HCT116 (cell line): ENCODE measurements at regions not wholly inside any gene's neighbourhood (a gene's known extent, or its start where the extent isn't known, plus 50 kb on each side); places are given as distances from the start of the nearest gene placed in this dataset.

ENCODE experiments used
- ATAC-seq: fragments of 200-7000 bp; cut with Tn5 transposase; 2 replicates; pipeline ENCODE4 v1.9.1; 2020; ENCODE audit warnings: mild to moderate bottlenecking, moderate library complexity
- BruUV-seq: library from RNA; stranded (reverse); fragments of 400-500 nt; replicated peaks from 2 replicates; lab custom pipeline; 2021; lab: Mats Ljungman, UMichigan
- CTCF ChIA-PET: fragments of 300-600 bp; sonication (Branson Sonifier 250); formaldehyde crosslinking; loops from one replicate; lab custom pipeline; 2021; ENCODE audit warnings: antibody characterized with exemption; lab: Charles Lee
- POLR2A ChIA-PET: fragments of 300-600, 350-600 bp; sonication (Branson Sonifier 250); formaldehyde crosslinking; loops from one replicate; lab custom pipeline; 2021; ENCODE audit warnings: antibody characterized with exemption; lab: Charles Lee
- RAD21 ChIA-PET, 2 experiments: fragments of 300-600 bp; sonication (Branson Sonifier 250); formaldehyde crosslinking; loops; one replicate each; lab custom pipeline; 2023; ENCODE audit warnings: low total read pairs in 2 of 2; ENCODE audit not compliant: uncharacterized antibody in 2 of 2, unreplicated experiment in 2 of 2, low non-redundant PET in 1 of 2; lab: Charles Lee
- DNase-seq: peaks from one replicate; pipeline ENCODE4 v3.0.0-alpha.2; 2010; ENCODE audit warnings: low read depth, low spot score
- H2AFZ ChIP-seq: fragments of 200-600 bp; shearing (Covaris generic), sonication (generic); 2 replicates; pipeline ENCODE4 v1.6.1; 2017; ENCODE audit warnings: low read depth, mixed run types, mixed read lengths, antibody characterized with exemption, low read length; ENCODE audit not compliant: poor library complexity, severe bottlenecking
- H3K27ac ChIP-seq: 2 replicates; pipeline ENCODE4 v1.5.1; 2012; ENCODE audit warnings: low read depth, low read length
- H3K27me3 ChIP-seq: fragments of 200-600 bp; sonication (generic); 2 replicates; pipeline ENCODE4 v1.6.1; 2016; ENCODE audit warnings: mixed run types, low read length, mixed read lengths; ENCODE audit not compliant: insufficient read depth
- H3K36me3 ChIP-seq, 2 experiments: fragments of 200-500 bp in 1 of 2; fragments of 200-600 bp in 1 of 2; sonication (Bioruptor generic) in 1 of 2; sonication (generic) in 1 of 2; 2 replicates each; pipeline versions ENCODE4 v1.5.1 to v1.6.1; 2014 to 2016; ENCODE audit warnings: low read length in 2 of 2, inconsistent platforms in 1 of 2, mixed read lengths in 1 of 2, mixed run types in 1 of 2; ENCODE audit not compliant: insufficient read depth in 2 of 2, control insufficient read depth in 1 of 2
- H3K4me1 ChIP-seq, 2 experiments: fragments of 200-600 bp in 1 of 2; sonication (generic) in 1 of 2; 2 replicates each; pipeline versions ENCODE4 v1.5.1 to v1.6.1; 2012 to 2017; ENCODE audit warnings: low read length in 2 of 2, inconsistent platforms in 1 of 2, mild to moderate bottlenecking in 1 of 2, mixed read lengths in 1 of 2, mixed run types in 1 of 2, moderate library complexity in 1 of 2; ENCODE audit not compliant: insufficient read depth in 2 of 2, control insufficient read depth in 1 of 2
- H3K4me2 ChIP-seq: fragments of 200-600 bp; sonication (generic); 2 replicates; pipeline ENCODE4 v1.6.1; 2017; ENCODE audit warnings: mixed run types, low read length, mixed read lengths
- H3K4me3 ChIP-seq, 2 experiments: fragments of 200-600 bp in 1 of 2; sonication (generic) in 1 of 2; replicated peaks in 1 of 2; 2 replicates each; pipeline ENCODE4 v1.5.1; 2011 to 2016; ENCODE audit warnings: low read length in 2 of 2, control low read depth in 1 of 2, low read depth in 1 of 2, mild to moderate bottlenecking in 1 of 2, mixed read lengths in 1 of 2, mixed run types in 1 of 2
- H3K79me2 ChIP-seq: fragments of 200-600 bp; sonication (generic); 2 replicates; pipeline ENCODE4 v1.6.1; 2017; ENCODE audit warnings: mild to moderate bottlenecking, mixed run types, low read length, moderate library complexity, mixed read lengths; ENCODE audit not compliant: insufficient read depth
- H3K9ac ChIP-seq: fragments of 200-600 bp; sonication (generic); 2 replicates; pipeline ENCODE4 v1.6.1; 2016; ENCODE audit warnings: low read length, mixed read lengths
- H3K9me2 ChIP-seq: fragments of 200-600 bp; sonication (generic), shearing (Covaris generic); 2 replicates; pipeline ENCODE4 v1.6.1; 2017; ENCODE audit warnings: mixed run types, mild to moderate bottlenecking, moderate library complexity; ENCODE audit not compliant: insufficient read depth
- H3K9me3 ChIP-seq, 2 experiments: fragments of 200-500 bp in 1 of 2; fragments of 200-600 bp in 1 of 2; sonication (Bioruptor generic) in 1 of 2; sonication (generic) in 1 of 2; 2 replicates each; pipeline ENCODE4 v1.6.1; 2014 to 2017; ENCODE audit warnings: low read length in 2 of 2, mixed read lengths in 2 of 2, inconsistent platforms in 1 of 2, low read depth in 1 of 2, mild to moderate bottlenecking in 1 of 2, mixed run types in 1 of 2, moderate library complexity in 1 of 2; ENCODE audit not compliant: control insufficient read depth in 1 of 2, insufficient read depth in 1 of 2
- H4K20me1 ChIP-seq: fragments of 200-600 bp; sonication (generic), shearing (Covaris generic); 2 replicates; pipeline ENCODE4 v1.6.1; 2017; ENCODE audit warnings: mixed run types, mild to moderate bottlenecking, moderate library complexity; ENCODE audit not compliant: insufficient read depth
- ELF1 ChIP-seq: IDR thresholded peaks from 2 replicates; pipeline ENCODE4 v1.6.1; 2012; ENCODE audit warnings: low read depth, borderline replicate concordance
- EZH2 ChIP-seq: fragments of 200-600 bp; sonication (generic); IDR thresholded peaks from 2 replicates; pipeline ENCODE4 v1.6.1; 2017; ENCODE audit warnings: antibody characterized with exemption, mixed run types
- EZH2phosphoT487 ChIP-seq: fragments of 200-600 bp; IDR thresholded peaks from 2 replicates; pipeline ENCODE4 v1.6.1; 2018; ENCODE audit warnings: antibody characterized with exemption, borderline replicate concordance
- POLR2A ChIP-seq: IDR thresholded peaks from 2 replicates; pipeline ENCODE4 v1.7.0; 2011; ENCODE audit warnings: borderline replicate concordance; ENCODE audit not compliant: insufficient read depth, insufficient read length; ENCODE audit errors: extremely low read depth
- RAD21 ChIP-seq: IDR thresholded peaks from 2 replicates; pipeline ENCODE4 v1.6.1; 2012; ENCODE audit warnings: low read depth, mild to moderate bottlenecking
- SIN3A ChIP-seq: IDR thresholded peaks from 2 replicates; pipeline ENCODE4 v1.6.1; 2012; ENCODE audit warnings: low read depth
- SRF ChIP-seq: IDR thresholded peaks from 2 replicates; pipeline ENCODE4 v1.6.1; 2012; ENCODE audit warnings: low read depth
- TCF7L2 ChIP-seq: IDR thresholded peaks from 2 replicates; pipeline ENCODE4 v1.7.0; 2011; ENCODE audit warnings: borderline replicate concordance, inconsistent platforms; ENCODE audit not compliant: insufficient read depth, insufficient read length; ENCODE audit errors: extremely low read depth
- YY1 ChIP-seq: IDR thresholded peaks from 2 replicates; pipeline ENCODE4 v1.6.1; 2011; ENCODE audit warnings: low read length, low read depth, moderate library complexity, mild to moderate bottlenecking; ENCODE audit not compliant: insufficient replicate concordance; ENCODE audit errors: extremely low read depth
- ZFX ChIP-seq: fragments of 450-650 bp; IDR thresholded peaks from 2 replicates; pipeline ENCODE4 v1.6.1; 2017
- ZNF274 ChIP-seq: fragments of 200-500 bp; sonication (Bioruptor generic); IDR thresholded peaks from 2 replicates; pipeline ENCODE4 v1.6.1; 2014; ENCODE audit warnings: mild to moderate bottlenecking, low read depth, low read length, inconsistent platforms
- intact Hi-C: fragments of 100-400 bp; cut with micrococcal nuclease; formaldehyde crosslinking; loops from 2 replicates; pipeline ENCODE4 v1.10.0; 2022
- TF ChIP-seq, protein P1 (sequence below): IDR thresholded peaks from 2 replicates; pipeline ENCODE4 v1.6.1; 2012
- TF ChIP-seq, protein P2 (sequence below): IDR thresholded peaks from 2 replicates; pipeline ENCODE4 v1.6.1; 2012
- TF ChIP-seq, protein P3 (sequence below): IDR thresholded peaks from 2 replicates; pipeline ENCODE4 v1.6.1; 2012; ENCODE audit warnings: low read depth
- TF ChIP-seq, protein P4 (sequence below): IDR thresholded peaks from 2 replicates; pipeline ENCODE4 v1.6.1; 2011; ENCODE audit warnings: mild to moderate bottlenecking, low read length, moderate library complexity; ENCODE audit not compliant: insufficient replicate concordance; ENCODE audit errors: extremely low read depth
- TF ChIP-seq, protein P5 (sequence below), 3 experiments: fragments of 200-600 bp in 1 of 3; sonication (generic) in 1 of 3; IDR thresholded peaks in 2 of 3; conservative IDR thresholded peaks in 1 of 3; 2 replicates each; pipeline ENCODE4 v1.5.1; 2012 to 2017; ENCODE audit warnings: low read depth in 2 of 3, low read length in 2 of 3, antibody characterized with exemption in 1 of 3, borderline replicate concordance in 1 of 3, control low read depth in 1 of 3, mild to moderate bottlenecking in 1 of 3, mixed read lengths in 1 of 3, mixed run types in 1 of 3, moderate library complexity in 1 of 3; ENCODE audit not compliant: insufficient read depth in 1 of 3

DNA sequence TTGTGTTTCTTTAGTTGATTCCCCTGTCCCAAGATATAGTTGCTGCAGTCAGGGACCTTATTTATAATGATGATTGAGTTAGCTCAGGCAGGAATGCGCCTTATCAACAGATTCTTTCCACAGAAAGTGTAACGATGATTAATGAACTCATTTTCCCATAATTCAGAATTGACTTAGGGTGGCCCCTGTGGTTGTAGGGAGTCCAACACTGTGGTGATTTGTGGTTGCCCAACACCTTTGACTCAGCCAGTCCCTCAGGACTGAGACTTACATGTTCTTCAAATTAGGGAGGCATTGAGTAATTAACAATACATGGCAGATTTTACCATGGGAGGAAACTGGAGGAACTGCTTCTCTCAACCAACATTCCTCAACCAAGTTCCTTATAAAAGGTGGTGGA is 221.9 kb downstream of the GABRG2 start:
- no peaks in the 10 kb centered on the region for H3K79me2 ChIP-seq
- no peaks in the 10 kb centered on the region for H3K4me1 ChIP-seq
- ATAC-seq (no peak), DNase-seq (no peak)
- intact Hi-C loops, result no loop called here
- no TSS peak for BruUV-seq
- TF ChIP-seq ZFX (no peak), TCF7L2 (no peak), EZH2 (no peak), RAD21 (no peak), YY1 (no peak), SIN3A (no peak), EZH2phosphoT487 (no peak), ZNF274 (no peak), SRF (no peak), POLR2A (no peak), ELF1 (no peak)
- TF ChIP-seq, protein P1, sequence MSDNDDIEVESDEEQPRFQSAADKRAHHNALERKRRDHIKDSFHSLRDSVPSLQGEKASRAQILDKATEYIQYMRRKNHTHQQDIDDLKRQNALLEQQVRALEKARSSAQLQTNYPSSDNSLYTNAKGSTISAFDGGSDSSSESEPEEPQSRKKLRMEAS, result no peak
- TF ChIP-seq, protein P2, sequence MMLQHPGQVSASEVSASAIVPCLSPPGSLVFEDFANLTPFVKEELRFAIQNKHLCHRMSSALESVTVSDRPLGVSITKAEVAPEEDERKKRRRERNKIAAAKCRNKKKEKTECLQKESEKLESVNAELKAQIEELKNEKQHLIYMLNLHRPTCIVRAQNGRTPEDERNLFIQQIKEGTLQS, result no peak
- TF ChIP-seq, protein P3, sequence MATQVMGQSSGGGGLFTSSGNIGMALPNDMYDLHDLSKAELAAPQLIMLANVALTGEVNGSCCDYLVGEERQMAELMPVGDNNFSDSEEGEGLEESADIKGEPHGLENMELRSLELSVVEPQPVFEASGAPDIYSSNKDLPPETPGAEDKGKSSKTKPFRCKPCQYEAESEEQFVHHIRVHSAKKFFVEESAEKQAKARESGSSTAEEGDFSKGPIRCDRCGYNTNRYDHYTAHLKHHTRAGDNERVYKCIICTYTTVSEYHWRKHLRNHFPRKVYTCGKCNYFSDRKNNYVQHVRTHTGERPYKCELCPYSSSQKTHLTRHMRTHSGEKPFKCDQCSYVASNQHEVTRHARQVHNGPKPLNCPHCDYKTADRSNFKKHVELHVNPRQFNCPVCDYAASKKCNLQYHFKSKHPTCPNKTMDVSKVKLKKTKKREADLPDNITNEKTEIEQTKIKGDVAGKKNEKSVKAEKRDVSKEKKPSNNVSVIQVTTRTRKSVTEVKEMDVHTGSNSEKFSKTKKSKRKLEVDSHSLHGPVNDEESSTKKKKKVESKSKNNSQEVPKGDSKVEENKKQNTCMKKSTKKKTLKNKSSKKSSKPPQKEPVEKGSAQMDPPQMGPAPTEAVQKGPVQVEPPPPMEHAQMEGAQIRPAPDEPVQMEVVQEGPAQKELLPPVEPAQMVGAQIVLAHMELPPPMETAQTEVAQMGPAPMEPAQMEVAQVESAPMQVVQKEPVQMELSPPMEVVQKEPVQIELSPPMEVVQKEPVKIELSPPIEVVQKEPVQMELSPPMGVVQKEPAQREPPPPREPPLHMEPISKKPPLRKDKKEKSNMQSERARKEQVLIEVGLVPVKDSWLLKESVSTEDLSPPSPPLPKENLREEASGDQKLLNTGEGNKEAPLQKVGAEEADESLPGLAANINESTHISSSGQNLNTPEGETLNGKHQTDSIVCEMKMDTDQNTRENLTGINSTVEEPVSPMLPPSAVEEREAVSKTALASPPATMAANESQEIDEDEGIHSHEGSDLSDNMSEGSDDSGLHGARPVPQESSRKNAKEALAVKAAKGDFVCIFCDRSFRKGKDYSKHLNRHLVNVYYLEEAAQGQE, result no peak
- TF ChIP-seq, protein P4, sequence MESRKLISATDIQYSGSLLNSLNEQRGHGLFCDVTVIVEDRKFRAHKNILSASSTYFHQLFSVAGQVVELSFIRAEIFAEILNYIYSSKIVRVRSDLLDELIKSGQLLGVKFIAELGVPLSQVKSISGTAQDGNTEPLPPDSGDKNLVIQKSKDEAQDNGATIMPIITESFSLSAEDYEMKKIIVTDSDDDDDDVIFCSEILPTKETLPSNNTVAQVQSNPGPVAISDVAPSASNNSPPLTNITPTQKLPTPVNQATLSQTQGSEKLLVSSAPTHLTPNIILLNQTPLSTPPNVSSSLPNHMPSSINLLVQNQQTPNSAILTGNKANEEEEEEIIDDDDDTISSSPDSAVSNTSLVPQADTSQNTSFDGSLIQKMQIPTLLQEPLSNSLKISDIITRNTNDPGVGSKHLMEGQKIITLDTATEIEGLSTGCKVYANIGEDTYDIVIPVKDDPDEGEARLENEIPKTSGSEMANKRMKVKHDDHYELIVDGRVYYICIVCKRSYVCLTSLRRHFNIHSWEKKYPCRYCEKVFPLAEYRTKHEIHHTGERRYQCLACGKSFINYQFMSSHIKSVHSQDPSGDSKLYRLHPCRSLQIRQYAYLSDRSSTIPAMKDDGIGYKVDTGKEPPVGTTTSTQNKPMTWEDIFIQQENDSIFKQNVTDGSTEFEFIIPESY, result no peak
- TF ChIP-seq, protein P5, sequence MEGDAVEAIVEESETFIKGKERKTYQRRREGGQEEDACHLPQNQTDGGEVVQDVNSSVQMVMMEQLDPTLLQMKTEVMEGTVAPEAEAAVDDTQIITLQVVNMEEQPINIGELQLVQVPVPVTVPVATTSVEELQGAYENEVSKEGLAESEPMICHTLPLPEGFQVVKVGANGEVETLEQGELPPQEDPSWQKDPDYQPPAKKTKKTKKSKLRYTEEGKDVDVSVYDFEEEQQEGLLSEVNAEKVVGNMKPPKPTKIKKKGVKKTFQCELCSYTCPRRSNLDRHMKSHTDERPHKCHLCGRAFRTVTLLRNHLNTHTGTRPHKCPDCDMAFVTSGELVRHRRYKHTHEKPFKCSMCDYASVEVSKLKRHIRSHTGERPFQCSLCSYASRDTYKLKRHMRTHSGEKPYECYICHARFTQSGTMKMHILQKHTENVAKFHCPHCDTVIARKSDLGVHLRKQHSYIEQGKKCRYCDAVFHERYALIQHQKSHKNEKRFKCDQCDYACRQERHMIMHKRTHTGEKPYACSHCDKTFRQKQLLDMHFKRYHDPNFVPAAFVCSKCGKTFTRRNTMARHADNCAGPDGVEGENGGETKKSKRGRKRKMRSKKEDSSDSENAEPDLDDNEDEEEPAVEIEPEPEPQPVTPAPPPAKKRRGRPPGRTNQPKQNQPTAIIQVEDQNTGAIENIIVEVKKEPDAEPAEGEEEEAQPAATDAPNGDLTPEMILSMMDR (IDR thresholded peaks at IDR 0.05 in 2 of 3, conservative IDR thresholded peaks at IDR 0.05 in 1 of 3; ENCODE audit: borderline replicate concordance in 1 of 3, insufficient read depth in 1 of 3, low read depth in 2 of 3, low read length in 2 of 3), result no peak
- H3K36me3 ChIP-seq, result no peaks in the 10 kb centered on the region
- CTCF ChIA-PET, result no interaction called here
- no peaks in the 10 kb centered on the region for H3K9me2 ChIP-seq
- RAD21 ChIA-PET, result no interaction called here
- no peak overlapping the region for H3K4me3 ChIP-seq
- no peak overlapping the region for H3K4me2 ChIP-seq
- H3K27me3 ChIP-seq, result no peaks in the 10 kb centered on the region
- H3K9ac ChIP-seq, result no peak overlapping the region
- POLR2A ChIA-PET, result no interaction called here
- H3K27ac ChIP-seq, result no peak overlapping the region
- no peaks in the 10 kb centered on the region for H4K20me1 ChIP-seq
- H2AFZ ChIP-seq, result no peak overlapping the region
- no peaks in the 10 kb centered on the region for H3K9me3 ChIP-seq
